ENCODE measurements at regions not wholly inside any gene's neighbourhood (a gene's known extent, or its start where the extent isn't known, plus 50 kb on each side); places are given as distances from the start of the nearest gene placed in this dataset.
A peak's percentile ranks its signal among the peaks of the same experiment; 100 is the strongest.

- DNase-seq (ENCODE audit: low read depth in 2 of 2): no peak
Measured at GRCh38 chr2:65688141-65688886, 255.9 kb upstream of the SPRED2 start.

- DNase-seq (ENCODE audit: low read depth in 2 of 2): no peak
Measured at GRCh38 chr2:65687614-65688013, 255.2 kb upstream of the SPRED2 start.

GRCh38 chr2:65686928-65687521 is 254.6 kb upstream of the SPRED2 start:
- no peak for DNase-seq (ENCODE audit: low read depth in 2 of 2)

- no peak for DNase-seq (ENCODE audit: low read depth in 2 of 2)
Measured at GRCh38 chr2:65681503-65681902, 249.1 kb upstream of the SPRED2 start.

- no peak for DNase-seq (ENCODE audit: low read depth in 2 of 2)
Measured at GRCh38 chr2:65678779-65679391, 246.5 kb upstream of the SPRED2 start.

GRCh38 chr2:65675350-65675749 is 243.0 kb upstream of the SPRED2 start:
- no peak for DNase-seq (ENCODE audit: low read depth in 2 of 2)

GRCh38 chr2:65671670-65672242 is 239.4 kb upstream of the SPRED2 start:
- DNase-seq (ENCODE audit: low read depth in 2 of 2): no peak

- no peak for DNase-seq (ENCODE audit: low read depth in 2 of 2)
Measured at GRCh38 chr2:65669574-65669973, 237.2 kb upstream of the SPRED2 start.

- no peak for DNase-seq (ENCODE audit: low read depth in 2 of 2)
Measured at GRCh38 chr2:65668744-65669143, 236.3 kb upstream of the SPRED2 start.

GRCh38 chr2:65666156-65666725 is 233.8 kb upstream of the SPRED2 start:
- peak; percentile 32 to 49 for DNase-seq (ENCODE audit: low read depth in 2 of 2)

GRCh38 chr2:65664931-65665330 is 232.5 kb upstream of the SPRED2 start:
- no peak for DNase-seq (ENCODE audit: low read depth in 2 of 2)

GRCh38 chr2:65663831-65664407 is 231.5 kb upstream of the SPRED2 start:
- no peak for DNase-seq (ENCODE audit: low read depth in 2 of 2)

GRCh38 chr2:65662654-65663432 is 230.4 kb upstream of the SPRED2 start:
- peak; percentile 98 to 99 for DNase-seq (ENCODE audit: low read depth in 2 of 2)

- DNase-seq (ENCODE audit: low read depth in 2 of 2): no peak
Measured at GRCh38 chr2:65661980-65662653, 229.7 kb upstream of the SPRED2 start.

- no peak for DNase-seq (ENCODE audit: low read depth in 2 of 2)
Measured at GRCh38 chr2:65660340-65660739, 227.9 kb upstream of the SPRED2 start.

- DNase-seq (ENCODE audit: low read depth in 2 of 2): no peak
Measured at GRCh38 chr2:65658881-65659280, 226.5 kb upstream of the SPRED2 start.

- DNase-seq (ENCODE audit: low read depth in 2 of 2): no peak
Measured at GRCh38 chr2:65658266-65658665, 225.9 kb upstream of the SPRED2 start.

- DNase-seq (ENCODE audit: low read depth in 2 of 2): no peak
Measured at GRCh38 chr2:65656160-65656718, 223.8 kb upstream of the SPRED2 start.

GRCh38 chr2:65655000-65655399 is 222.6 kb upstream of the SPRED2 start:
- DNase-seq (ENCODE audit: low read depth in 2 of 2): no peak

GRCh38 chr2:65654496-65654895 is 222.1 kb upstream of the SPRED2 start:
- DNase-seq (ENCODE audit: low read depth in 2 of 2): no peak
